ENCODE measurements at regions not wholly inside any gene's neighbourhood (a gene's known extent, or its start where the extent isn't known, plus 50 kb on each side); places are given as distances from the start of the nearest gene placed in this dataset.

DNA sequence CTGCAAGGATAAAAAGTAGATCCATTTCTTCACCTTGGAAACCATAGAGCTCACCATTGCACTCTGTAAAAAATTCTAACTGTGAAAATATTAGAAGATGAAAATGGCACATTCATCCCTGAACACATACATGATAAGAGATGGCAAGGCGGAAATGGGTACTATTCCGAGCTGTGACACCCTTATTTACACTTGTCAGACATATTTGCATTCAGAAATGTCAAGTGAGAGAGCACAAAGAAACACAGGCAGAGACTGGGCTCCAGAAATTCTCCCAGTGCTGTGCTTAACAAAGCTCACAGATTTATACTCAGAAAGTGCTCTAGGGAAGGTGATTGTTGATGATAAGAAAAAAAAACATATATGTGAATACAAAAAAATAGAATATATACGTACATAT, 170.3 kb upstream of the PUM3 start:
- Mint-ChIP-seq H3K27me3 (ENCODE audit: unreplicated experiment) (peaks cover 2% of the 10 kb centered on the region), H3K4me1 (ENCODE audit: low read depth, unreplicated experiment) (peaks cover 3% of the 10 kb centered on the region), H3K27ac (ENCODE audit: unreplicated experiment) (no peak overlapping the region), H3K9me3 (ENCODE audit: unreplicated experiment) (peaks cover 1% of the 10 kb centered on the region), H3K36me3 (ENCODE audit: unreplicated experiment) (no peaks in the 10 kb centered on the region), H3K4me3 (ENCODE audit: unreplicated experiment) (no peak overlapping the region)
- DNase-seq, result no peak
- TF ChIP-seq, protein P1, sequence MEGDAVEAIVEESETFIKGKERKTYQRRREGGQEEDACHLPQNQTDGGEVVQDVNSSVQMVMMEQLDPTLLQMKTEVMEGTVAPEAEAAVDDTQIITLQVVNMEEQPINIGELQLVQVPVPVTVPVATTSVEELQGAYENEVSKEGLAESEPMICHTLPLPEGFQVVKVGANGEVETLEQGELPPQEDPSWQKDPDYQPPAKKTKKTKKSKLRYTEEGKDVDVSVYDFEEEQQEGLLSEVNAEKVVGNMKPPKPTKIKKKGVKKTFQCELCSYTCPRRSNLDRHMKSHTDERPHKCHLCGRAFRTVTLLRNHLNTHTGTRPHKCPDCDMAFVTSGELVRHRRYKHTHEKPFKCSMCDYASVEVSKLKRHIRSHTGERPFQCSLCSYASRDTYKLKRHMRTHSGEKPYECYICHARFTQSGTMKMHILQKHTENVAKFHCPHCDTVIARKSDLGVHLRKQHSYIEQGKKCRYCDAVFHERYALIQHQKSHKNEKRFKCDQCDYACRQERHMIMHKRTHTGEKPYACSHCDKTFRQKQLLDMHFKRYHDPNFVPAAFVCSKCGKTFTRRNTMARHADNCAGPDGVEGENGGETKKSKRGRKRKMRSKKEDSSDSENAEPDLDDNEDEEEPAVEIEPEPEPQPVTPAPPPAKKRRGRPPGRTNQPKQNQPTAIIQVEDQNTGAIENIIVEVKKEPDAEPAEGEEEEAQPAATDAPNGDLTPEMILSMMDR (IDR thresholded peaks at IDR 0.05; ENCODE audit: partially characterized antibody, unreplicated experiment), result no peak

DNA sequence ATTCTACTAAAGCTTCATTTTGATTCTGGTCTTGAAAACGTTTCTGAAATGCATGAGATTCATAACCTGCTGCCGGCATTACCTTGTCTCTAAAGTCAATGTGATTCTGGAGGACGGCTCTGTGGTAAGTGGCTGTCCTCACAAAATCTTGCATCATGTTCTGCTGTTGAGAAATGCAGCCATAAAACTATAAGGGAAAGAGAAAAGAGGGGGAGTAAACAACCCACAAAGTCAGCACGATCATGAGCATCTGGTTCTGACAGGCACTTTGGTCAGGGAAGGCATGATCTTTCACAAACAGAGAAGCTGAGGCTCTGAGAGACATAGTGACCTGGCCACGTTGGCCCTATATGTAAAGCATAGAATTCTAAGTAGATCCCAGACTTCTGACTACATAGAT, 168.9 kb upstream of the PUM3 start:
- H3K27ac Mint-ChIP-seq (ENCODE audit: unreplicated experiment), result no peak overlapping the region
- peaks cover 2% of the 10 kb centered on the region for H3K4me1 Mint-ChIP-seq (ENCODE audit: low read depth, unreplicated experiment)
- TF ChIP-seq, protein P1 (IDR thresholded peaks at IDR 0.05; ENCODE audit: partially characterized antibody, unreplicated experiment), result no peak
- H3K9me3 Mint-ChIP-seq (ENCODE audit: unreplicated experiment), result peaks cover 1% of the 10 kb centered on the region
- H3K36me3 Mint-ChIP-seq (ENCODE audit: unreplicated experiment), result no peaks in the 10 kb centered on the region
- peaks cover 2% of the 10 kb centered on the region for H3K27me3 Mint-ChIP-seq (ENCODE audit: unreplicated experiment)
- no peak for DNase-seq
- no peak overlapping the region for H3K4me3 Mint-ChIP-seq (ENCODE audit: unreplicated experiment)

DNA sequence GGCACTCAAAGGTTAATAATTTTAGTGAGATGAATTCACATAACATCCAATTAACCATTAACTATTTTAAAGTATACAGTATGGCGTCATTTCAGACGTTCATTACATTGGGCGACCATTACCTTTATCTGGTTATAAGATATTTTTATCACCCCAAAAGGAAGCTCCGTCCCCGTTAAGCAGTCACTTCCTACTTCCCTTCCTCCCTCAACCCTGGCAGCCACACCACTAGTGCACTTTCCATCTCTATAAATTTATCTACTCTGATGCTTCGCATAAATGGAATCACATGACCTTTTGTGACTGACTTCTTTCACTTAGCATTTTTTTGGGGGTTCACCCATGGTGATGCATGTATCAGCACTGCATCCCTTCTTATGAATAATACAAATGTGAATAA, 168.3 kb upstream of the PUM3 start:
- Mint-ChIP-seq H3K4me1 (ENCODE audit: low read depth, unreplicated experiment) (peaks cover 2% of the 10 kb centered on the region), H3K36me3 (ENCODE audit: unreplicated experiment) (no peaks in the 10 kb centered on the region), H3K27me3 (ENCODE audit: unreplicated experiment) (peaks cover 2% of the 10 kb centered on the region), H3K9me3 (ENCODE audit: unreplicated experiment) (peaks cover 1% of the 10 kb centered on the region), H3K27ac (ENCODE audit: unreplicated experiment) (no peak overlapping the region), H3K4me3 (ENCODE audit: unreplicated experiment) (no peak overlapping the region)
- TF ChIP-seq, protein P1 (IDR thresholded peaks at IDR 0.05; ENCODE audit: partially characterized antibody, unreplicated experiment), result no peak
- no peak for DNase-seq

DNA sequence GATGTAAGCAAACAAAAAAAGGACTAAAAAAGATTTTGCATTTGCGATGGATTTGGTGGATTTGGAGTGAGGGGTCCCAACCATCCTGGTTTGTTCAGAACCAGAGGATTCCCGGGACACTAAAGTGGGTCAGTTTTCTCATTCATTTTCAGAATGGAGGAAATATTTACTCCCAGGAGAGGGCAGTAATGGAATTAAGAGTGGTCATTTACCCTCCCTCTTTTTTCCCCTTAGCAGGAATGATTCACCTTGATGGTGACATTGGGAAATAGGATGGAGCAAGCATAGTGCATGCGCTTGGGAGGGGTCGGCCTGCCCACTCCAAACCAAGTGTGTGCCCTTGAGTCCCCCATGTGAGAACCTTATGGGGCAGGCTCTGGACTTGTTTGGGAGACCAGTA, 164.2 kb upstream of the PUM3 start:
- peaks cover 2% of the 10 kb centered on the region for H3K27me3 Mint-ChIP-seq (ENCODE audit: unreplicated experiment)
- no peak overlapping the region for H3K4me3 Mint-ChIP-seq (ENCODE audit: unreplicated experiment)
- no peak for DNase-seq
- H3K4me1 Mint-ChIP-seq (ENCODE audit: low read depth, unreplicated experiment), result peaks cover 2% of the 10 kb centered on the region
- H3K9me3 Mint-ChIP-seq (ENCODE audit: unreplicated experiment), result no peaks in the 10 kb centered on the region
- no peaks in the 10 kb centered on the region for H3K36me3 Mint-ChIP-seq (ENCODE audit: unreplicated experiment)
- TF ChIP-seq, protein P1 (IDR thresholded peaks at IDR 0.05; ENCODE audit: partially characterized antibody, unreplicated experiment), result no peak
- no peak overlapping the region for H3K27ac Mint-ChIP-seq (ENCODE audit: unreplicated experiment)

DNA sequence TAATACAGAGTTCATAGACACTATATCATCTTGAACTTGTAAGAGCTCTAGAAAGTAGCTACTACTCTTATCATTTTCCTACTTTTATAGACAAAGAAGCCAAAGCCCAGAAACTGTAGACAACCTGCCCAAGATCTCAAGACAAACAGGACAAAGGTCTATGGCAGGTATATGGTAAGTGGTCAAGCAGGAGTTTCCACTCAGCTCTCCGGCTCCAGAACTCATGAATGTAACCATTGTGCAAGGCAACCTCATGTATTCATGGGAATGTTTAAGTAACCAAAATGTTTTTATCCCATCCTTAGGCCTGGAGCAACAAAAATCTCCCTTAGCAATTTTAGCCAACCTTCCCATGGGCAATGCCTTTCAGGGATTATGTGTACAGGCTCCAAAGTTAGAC, 163.4 kb upstream of the PUM3 start:
- no peak overlapping the region for H3K27ac Mint-ChIP-seq (ENCODE audit: unreplicated experiment)
- TF ChIP-seq, protein P1 (IDR thresholded peaks at IDR 0.05; ENCODE audit: partially characterized antibody, unreplicated experiment), result no peak
- no peak for DNase-seq
- H3K4me1 Mint-ChIP-seq (ENCODE audit: low read depth, unreplicated experiment), result peaks cover 2% of the 10 kb centered on the region
- H3K27me3 Mint-ChIP-seq (ENCODE audit: unreplicated experiment), result peaks cover 2% of the 10 kb centered on the region
- H3K9me3 Mint-ChIP-seq (ENCODE audit: unreplicated experiment), result no peaks in the 10 kb centered on the region
- no peak overlapping the region for H3K4me3 Mint-ChIP-seq (ENCODE audit: unreplicated experiment)
- no peaks in the 10 kb centered on the region for H3K36me3 Mint-ChIP-seq (ENCODE audit: unreplicated experiment)
